ENCODE measurements at regions not wholly inside any gene's neighbourhood (a gene's known extent, or its start where the extent isn't known, plus 50 kb on each side); places are given as distances from the start of the nearest gene placed in this dataset.

DNA sequence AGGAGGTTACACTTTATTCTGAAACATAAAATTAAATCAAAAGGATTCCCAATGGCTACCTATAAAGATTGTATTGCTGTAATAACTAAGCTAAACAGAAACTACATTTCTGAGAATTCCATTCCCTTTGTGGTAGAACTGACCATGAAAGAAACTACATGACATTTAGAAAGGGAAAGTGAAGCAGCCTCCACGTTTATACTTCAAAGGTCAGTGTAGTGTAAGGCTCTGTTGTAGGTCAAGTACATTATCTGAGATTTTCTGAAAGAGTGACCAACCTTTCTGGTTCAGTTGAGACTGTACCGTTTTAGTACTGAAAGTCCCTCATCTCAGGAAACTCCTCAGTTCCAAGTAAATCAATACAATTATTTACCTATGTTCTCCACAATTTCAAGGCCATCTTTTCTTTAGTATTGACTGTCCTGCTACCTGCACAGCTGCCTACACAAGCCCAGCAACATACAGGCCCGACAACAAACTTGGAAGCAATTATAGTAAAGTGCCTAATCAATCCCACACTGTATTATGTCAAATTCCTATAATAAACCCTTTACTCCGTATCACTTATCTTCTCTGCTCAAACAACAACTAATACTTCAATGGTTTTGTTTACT is 343.0 kb downstream of the PLOD2 start:
- DNase-seq = no peak
- Histone ChIP-seq H3K9me3 (ENCODE audit: control insufficient read depth, low read length) (peaks cover 5% of the 10 kb centered on the region), H3K36me3 (ENCODE audit: control insufficient read depth, insufficient read depth, low read length) (no peaks in the 10 kb centered on the region), H3K9ac (ENCODE audit: extremely low read depth, low read length, poor library complexity, severe bottlenecking) (no peak overlapping the region), H3K4me3 (ENCODE audit: low read length) (no peak overlapping the region), H3K27me3 (ENCODE audit: control insufficient read depth, insufficient read depth, low read length, poor library complexity, severe bottlenecking) (no peaks in the 10 kb centered on the region), H3K27ac (ENCODE audit: low read depth, low read length) (no peak overlapping the region), H3K4me1 (ENCODE audit: control insufficient read depth, insufficient read depth, low read length) (no peaks in the 10 kb centered on the region)
- TF ChIP-seq, protein P1, sequence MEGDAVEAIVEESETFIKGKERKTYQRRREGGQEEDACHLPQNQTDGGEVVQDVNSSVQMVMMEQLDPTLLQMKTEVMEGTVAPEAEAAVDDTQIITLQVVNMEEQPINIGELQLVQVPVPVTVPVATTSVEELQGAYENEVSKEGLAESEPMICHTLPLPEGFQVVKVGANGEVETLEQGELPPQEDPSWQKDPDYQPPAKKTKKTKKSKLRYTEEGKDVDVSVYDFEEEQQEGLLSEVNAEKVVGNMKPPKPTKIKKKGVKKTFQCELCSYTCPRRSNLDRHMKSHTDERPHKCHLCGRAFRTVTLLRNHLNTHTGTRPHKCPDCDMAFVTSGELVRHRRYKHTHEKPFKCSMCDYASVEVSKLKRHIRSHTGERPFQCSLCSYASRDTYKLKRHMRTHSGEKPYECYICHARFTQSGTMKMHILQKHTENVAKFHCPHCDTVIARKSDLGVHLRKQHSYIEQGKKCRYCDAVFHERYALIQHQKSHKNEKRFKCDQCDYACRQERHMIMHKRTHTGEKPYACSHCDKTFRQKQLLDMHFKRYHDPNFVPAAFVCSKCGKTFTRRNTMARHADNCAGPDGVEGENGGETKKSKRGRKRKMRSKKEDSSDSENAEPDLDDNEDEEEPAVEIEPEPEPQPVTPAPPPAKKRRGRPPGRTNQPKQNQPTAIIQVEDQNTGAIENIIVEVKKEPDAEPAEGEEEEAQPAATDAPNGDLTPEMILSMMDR (conservative IDR thresholded peaks at IDR 0.05) = no peak
- WGBS, 2 experiments (ENCODE audit: insufficient coverage in 1 of 2, insufficient read length in 1 of 2) = 85 to 100% methylated on average over 2 to 4 of the region's 4 CpGs
- no peak overlapping the region for H3K27ac Mint-ChIP-seq
- H3K4me1 Mint-ChIP-seq = peaks cover 8% of the 10 kb centered on the region
- H3K4me3 Mint-ChIP-seq = no peak overlapping the region
- no peaks in the 10 kb centered on the region for H3K27me3 Mint-ChIP-seq (ENCODE audit: insufficient read depth)
- H3K36me3 Mint-ChIP-seq (ENCODE audit: low read depth) = no peaks in the 10 kb centered on the region
- peaks cover 12% of the 10 kb centered on the region for H3K9me3 Mint-ChIP-seq

DNA sequence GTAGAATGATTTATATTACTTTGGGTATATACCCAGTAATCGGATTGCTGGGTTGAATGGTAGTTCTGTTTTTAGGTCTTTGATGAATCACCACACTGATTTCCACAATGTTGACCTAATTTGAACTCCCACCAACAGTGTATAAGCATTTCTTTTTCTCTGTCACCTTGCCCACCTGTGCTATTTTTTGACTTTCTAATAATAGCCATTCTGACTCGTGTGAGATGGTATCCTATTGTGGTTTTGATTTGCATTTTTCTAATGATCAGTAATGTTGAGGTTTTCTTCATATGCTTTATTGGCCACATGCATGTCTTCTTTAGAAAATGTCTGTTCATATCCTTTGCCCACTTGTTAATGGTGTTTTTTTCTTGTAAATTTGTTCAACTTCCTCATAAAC is 340.8 kb downstream of the PLOD2 start:
- Histone ChIP-seq H3K4me3 (ENCODE audit: low read length) (no peak overlapping the region), H3K4me1 (ENCODE audit: control insufficient read depth, insufficient read depth, low read length) (no peaks in the 10 kb centered on the region), H3K27ac (ENCODE audit: low read depth, low read length) (no peak overlapping the region), H3K9me3 (ENCODE audit: control insufficient read depth, low read length) (peaks cover 14% of the 10 kb centered on the region), H3K27me3 (ENCODE audit: control insufficient read depth, insufficient read depth, low read length, poor library complexity, severe bottlenecking) (no peaks in the 10 kb centered on the region), H3K36me3 (ENCODE audit: control insufficient read depth, insufficient read depth, low read length) (no peaks in the 10 kb centered on the region), H3K9ac (ENCODE audit: extremely low read depth, low read length, poor library complexity, severe bottlenecking) (no peak overlapping the region)
- Mint-ChIP-seq H3K9me3 (peaks cover 23% of the 10 kb centered on the region), H3K36me3 (ENCODE audit: low read depth) (no peaks in the 10 kb centered on the region), H3K27me3 (ENCODE audit: insufficient read depth) (no peaks in the 10 kb centered on the region), H3K4me1 (peaks cover 8% of the 10 kb centered on the region), H3K27ac (no peak overlapping the region), H3K4me3 (no peak overlapping the region)
- DNase-seq = no peak
- WGBS, 2 experiments (ENCODE audit: insufficient coverage in 1 of 2, insufficient read length in 1 of 2) = 93% methylated on average over 1 of the region's 2 CpGs; no CpG with 5 or more reads in 1 of the 2 experiments
- TF ChIP-seq, protein P1 (conservative IDR thresholded peaks at IDR 0.05) = no peak

DNA sequence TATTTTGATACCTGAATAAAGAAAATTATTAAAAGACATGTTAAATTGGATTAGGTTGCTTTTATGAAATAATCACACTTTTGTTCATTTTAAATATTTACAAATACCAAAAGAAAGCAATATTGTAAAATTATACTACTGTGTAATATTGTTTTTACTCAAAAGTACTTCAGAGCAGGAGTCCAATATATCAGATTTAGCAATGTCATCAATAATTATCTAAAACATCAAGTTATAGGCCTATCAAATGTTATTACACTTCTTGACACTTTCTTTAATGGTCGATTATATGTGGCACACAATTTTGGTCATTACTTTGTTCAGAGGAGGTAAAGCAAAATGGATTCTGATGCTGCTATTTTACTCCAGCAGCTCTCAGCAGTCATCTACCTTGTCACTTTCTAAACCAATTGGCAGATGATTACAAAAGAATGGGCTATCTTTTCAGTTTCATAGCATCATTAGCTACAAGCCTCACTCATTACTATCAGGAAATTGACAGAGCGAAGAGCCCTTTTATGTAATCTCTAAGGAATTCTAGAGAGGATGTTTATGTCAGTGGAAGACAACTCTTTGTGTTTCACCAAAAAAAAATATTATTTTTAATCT is 318.6 kb downstream of the PLOD2 start:
- H3K27ac ChIP-seq (ENCODE audit: low read depth, low read length) = no peak overlapping the region
- H3K9me3 Mint-ChIP-seq = peaks cover 6% of the 10 kb centered on the region
- WGBS, 2 experiments (ENCODE audit: insufficient coverage in 1 of 2, insufficient read length in 1 of 2) = 50% methylated on average over 2 of the region's 2 CpGs; no CpG with 5 or more reads in 1 of the 2 experiments

More for the DNA sequence above, 318.6 kb downstream of the PLOD2 start:
- Mint-ChIP-seq H3K4me3 (no peak overlapping the region), H3K36me3 (ENCODE audit: low read depth) (peaks cover 6% of the 10 kb centered on the region), H3K4me1 (peaks cover 7% of the 10 kb centered on the region), H3K27me3 (ENCODE audit: insufficient read depth) (no peaks in the 10 kb centered on the region), H3K27ac (no peak overlapping the region)
- Histone ChIP-seq H3K9ac (ENCODE audit: extremely low read depth, low read length, poor library complexity, severe bottlenecking) (no peak overlapping the region), H3K4me3 (ENCODE audit: low read length) (no peak overlapping the region), H3K4me1 (ENCODE audit: control insufficient read depth, insufficient read depth, low read length) (peaks cover 3% of the 10 kb centered on the region), H3K9me3 (ENCODE audit: control insufficient read depth, low read length) (peaks cover 16% of the 10 kb centered on the region), H3K27me3 (ENCODE audit: control insufficient read depth, insufficient read depth, low read length, poor library complexity, severe bottlenecking) (no peaks in the 10 kb centered on the region), H3K36me3 (ENCODE audit: control insufficient read depth, insufficient read depth, low read length) (no peaks in the 10 kb centered on the region)
- DNase-seq = no peak
- TF ChIP-seq, protein P1 (conservative IDR thresholded peaks at IDR 0.05) = no peak
